Breast epithelium (tissue), 3 donors: ENCODE measurements at regions not wholly inside any gene's neighbourhood (a gene's known extent, or its start where the extent isn't known, plus 50 kb on each side); places are given as distances from the start of the nearest gene placed in this dataset.

Source experiments
- POLR2A ChIP-seq: fragments of 450-650 bp; IDR thresholded peaks from one replicate; pipeline ENCODE4 v1.6.1; 2016; ENCODE audit warnings: antibody characterized with exemption, mild to moderate bottlenecking, moderate library complexity
- POLR2AphosphoS5 ChIP-seq, 3 donors: sonication (generic); formaldehyde crosslinking; IDR thresholded peaks; one replicate each; pipeline ENCODE4 v1.6.1; 2017; ENCODE audit warnings: antibody characterized with exemption in 3 of 3
- TF ChIP-seq, protein P1 (sequence below), 3 donors: fragments of 450-650 bp; IDR thresholded peaks; one replicate each; pipeline ENCODE4 v1.5.1; 2016 to 2017; ENCODE audit warnings: antibody characterized with exemption in 3 of 3, mild to moderate bottlenecking in 3 of 3, moderate library complexity in 3 of 3

DNA sequence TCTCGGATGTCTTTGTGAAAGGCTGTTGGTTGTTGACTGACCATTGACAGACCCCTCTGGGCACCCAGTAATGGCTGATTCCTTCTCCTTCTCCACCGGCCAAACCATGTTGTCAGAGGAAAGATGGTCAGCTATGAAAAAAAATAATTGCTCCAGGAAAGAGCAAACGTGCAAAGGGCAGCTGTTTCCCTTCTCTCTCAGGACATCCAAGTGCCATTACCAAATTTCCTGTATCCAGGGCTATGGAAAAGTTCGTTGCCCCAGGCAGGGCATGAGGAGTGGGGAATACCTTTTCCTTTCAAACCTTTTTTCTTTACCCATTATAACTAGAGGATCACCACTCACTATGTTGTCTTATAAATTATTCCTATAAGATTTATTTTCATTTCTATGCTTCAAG is 321.5 kb upstream of the HNRNPA3 start:
- TF ChIP-seq, protein P1, sequence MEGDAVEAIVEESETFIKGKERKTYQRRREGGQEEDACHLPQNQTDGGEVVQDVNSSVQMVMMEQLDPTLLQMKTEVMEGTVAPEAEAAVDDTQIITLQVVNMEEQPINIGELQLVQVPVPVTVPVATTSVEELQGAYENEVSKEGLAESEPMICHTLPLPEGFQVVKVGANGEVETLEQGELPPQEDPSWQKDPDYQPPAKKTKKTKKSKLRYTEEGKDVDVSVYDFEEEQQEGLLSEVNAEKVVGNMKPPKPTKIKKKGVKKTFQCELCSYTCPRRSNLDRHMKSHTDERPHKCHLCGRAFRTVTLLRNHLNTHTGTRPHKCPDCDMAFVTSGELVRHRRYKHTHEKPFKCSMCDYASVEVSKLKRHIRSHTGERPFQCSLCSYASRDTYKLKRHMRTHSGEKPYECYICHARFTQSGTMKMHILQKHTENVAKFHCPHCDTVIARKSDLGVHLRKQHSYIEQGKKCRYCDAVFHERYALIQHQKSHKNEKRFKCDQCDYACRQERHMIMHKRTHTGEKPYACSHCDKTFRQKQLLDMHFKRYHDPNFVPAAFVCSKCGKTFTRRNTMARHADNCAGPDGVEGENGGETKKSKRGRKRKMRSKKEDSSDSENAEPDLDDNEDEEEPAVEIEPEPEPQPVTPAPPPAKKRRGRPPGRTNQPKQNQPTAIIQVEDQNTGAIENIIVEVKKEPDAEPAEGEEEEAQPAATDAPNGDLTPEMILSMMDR (IDR thresholded peaks at IDR 0.05): no peak
- no peak for TF ChIP-seq POLR2A
- no peak for TF ChIP-seq POLR2AphosphoS5 (IDR thresholded peaks at IDR 0.05)
